H1 (cell line): ENCODE measurements at regions not wholly inside any gene's neighbourhood (a gene's known extent, or its start where the extent isn't known, plus 50 kb on each side); places are given as distances from the start of the nearest gene placed in this dataset.

Source experiments
- CTCF ChIA-PET: fragments of 300-600 bp; sonication (Branson Sonifier 250); formaldehyde crosslinking; loops from one replicate; lab custom pipeline; 2021; ENCODE audit not compliant: partially characterized antibody; lab: Charles Lee
- POLR2A ChIA-PET: fragments of 300-600 bp; sonication (Branson Sonifier 250); formaldehyde crosslinking; loops from one replicate; lab custom pipeline; 2021; ENCODE audit warnings: inconsistent platforms; ENCODE audit not compliant: partially characterized antibody; lab: Charles Lee
- DNase-seq, 2 experiments: peaks; one replicate each; pipeline versions ENCODE4 v3.0.0 to v3.0.0-alpha.2; 2010 to 2022; ENCODE audit warnings: low spot score in 2 of 2, low read depth in 1 of 2, mixed read lengths in 1 of 2
- FAIRE-seq: peaks from 2 replicates; lab custom pipeline; 2011; peaks lifted over from hg19 to GRCh38; lab: Jason Lieb, UNC
- H2AFZ ChIP-seq: 2 replicates; pipeline ENCODE4 v1.8.1; 2012; ENCODE audit warnings: low read length, inconsistent platforms
- H2AK5ac ChIP-seq: 2 replicates; pipeline ENCODE4 v1.6.1; 2013; ENCODE audit warnings: low read depth, low read length
- H2BK120ac ChIP-seq: replicated peaks from 2 replicates; pipeline ENCODE3; 2013; ENCODE audit warnings: low read depth, low read length, inconsistent platforms
- H2BK12ac ChIP-seq: 2 replicates; pipeline ENCODE4 v1.6.1; 2013; ENCODE audit warnings: low read depth, low read length
- H2BK15ac ChIP-seq: 2 replicates; pipeline ENCODE4 v1.6.1; 2013; ENCODE audit warnings: low read length
- H2BK20ac ChIP-seq: 2 replicates; pipeline ENCODE4 v1.6.1; 2013; ENCODE audit warnings: low read length
- H2BK5ac ChIP-seq: 2 replicates; pipeline ENCODE4 v1.6.1; 2013; ENCODE audit warnings: low read depth, low read length
- H3K14ac ChIP-seq: 2 replicates; pipeline ENCODE4 v1.6.1; 2013; ENCODE audit warnings: inconsistent platforms; ENCODE audit not compliant: insufficient read length
- H3K18ac ChIP-seq: 2 replicates; pipeline ENCODE4 v1.6.1; 2013; ENCODE audit warnings: low read length; ENCODE audit errors: extremely low read depth
- H3K23ac ChIP-seq: 2 replicates; pipeline ENCODE4 v1.6.1; 2013; ENCODE audit warnings: inconsistent platforms; ENCODE audit not compliant: insufficient read length
- H3K23me2 ChIP-seq: 2 replicates; pipeline ENCODE4 v1.6.1; 2013; ENCODE audit warnings: low read depth, low read length
- H3K27ac ChIP-seq: 2 replicates; pipeline ENCODE4 v1.6.1; 2011; ENCODE audit warnings: low read depth, low read length, inconsistent platforms
- H3K27me3 ChIP-seq, 4 experiments: replicated peaks in 1 of 4; 1 replicate in 1 of 4; 2 replicates in 3 of 4; pipeline versions ENCODE4 v1.6.1 to v1.8.1; 2011 to 2013; ENCODE audit warnings: low read length in 3 of 4, mild to moderate bottlenecking in 3 of 4, inconsistent platforms in 2 of 4, mixed read lengths in 2 of 4, moderate library complexity in 1 of 4; ENCODE audit not compliant: control insufficient read depth in 3 of 4, insufficient read depth in 3 of 4; ENCODE audit errors: extremely low read depth in 1 of 4
- H3K36me3 ChIP-seq, 4 experiments: 2 replicates each; pipeline versions ENCODE4 v1.6.1 to v1.8.1; 2011 to 2013; ENCODE audit warnings: mild to moderate bottlenecking in 4 of 4, low read length in 3 of 4, moderate library complexity in 2 of 4, control low read depth in 1 of 4, inconsistent platforms in 1 of 4; ENCODE audit not compliant: insufficient read depth in 4 of 4, control insufficient read depth in 2 of 4
- H3K4ac ChIP-seq: replicated peaks from 2 replicates; pipeline ENCODE3; 2013; ENCODE audit warnings: low read length, low read depth, mixed read lengths, inconsistent platforms; ENCODE audit not compliant: insufficient read length
- H3K4me1 ChIP-seq, 4 experiments: replicated peaks in 1 of 4; 1 replicate in 1 of 4; 2 replicates in 3 of 4; pipeline versions ENCODE4 v1.6.1 to v1.8.1; 2011 to 2013; ENCODE audit warnings: low read length in 3 of 4, inconsistent platforms in 2 of 4, mixed read lengths in 1 of 4; ENCODE audit not compliant: insufficient read depth in 4 of 4, control insufficient read depth in 3 of 4
- H3K4me2 ChIP-seq, 2 experiments: 2 replicates each; pipeline versions ENCODE4 v1.6.1 to v1.8.1; 2011 to 2013; ENCODE audit warnings: low read depth in 2 of 2, low read length in 2 of 2, control low read depth in 1 of 2, inconsistent platforms in 1 of 2, mild to moderate bottlenecking in 1 of 2; ENCODE audit not compliant: insufficient read depth in 1 of 2
- H3K4me3 ChIP-seq, 4 experiments: fragments of 200-600, 300-600 bp in 1 of 4; sonication (generic), shearing (Covaris generic), sonication (Bioruptor Twin) in 1 of 4; 2 replicates each; pipeline versions ENCODE4 v1.5.1 to v1.8.1; 2011 to 2016; ENCODE audit warnings: low read length in 4 of 4, low read depth in 3 of 4, control low read depth in 2 of 4, inconsistent platforms in 2 of 4, mild to moderate bottlenecking in 2 of 4, mixed read lengths in 1 of 4, moderate library complexity in 1 of 4; ENCODE audit not compliant: insufficient read depth in 2 of 4; ENCODE audit errors: extremely low read depth in 1 of 4
- H3K56ac ChIP-seq: replicated peaks from 2 replicates; pipeline ENCODE3; 2013; ENCODE audit warnings: low read depth, mild to moderate bottlenecking, mixed read lengths, low read length, inconsistent platforms; ENCODE audit not compliant: insufficient read length
- H3K79me1 ChIP-seq: 2 replicates; pipeline ENCODE4 v1.6.1; 2013; ENCODE audit warnings: low read depth, low read length, control low read depth
- H3K79me2 ChIP-seq, 2 experiments: 2 replicates each; pipeline versions ENCODE4 v1.6.1 to v1.8.1; 2012 to 2013; ENCODE audit warnings: low read length in 2 of 2, mild to moderate bottlenecking in 2 of 2, inconsistent platforms in 1 of 2; ENCODE audit not compliant: insufficient read depth in 2 of 2, control insufficient read depth in 1 of 2
- H3K9ac ChIP-seq, 4 experiments: replicated peaks in 1 of 4; 1 replicate in 1 of 4; 2 replicates in 3 of 4; pipeline versions ENCODE4 v1.6.1 to v1.8.1; 2011 to 2013; ENCODE audit warnings: low read depth in 3 of 4, low read length in 3 of 4, control low read depth in 2 of 4, mild to moderate bottlenecking in 2 of 4, moderate library complexity in 2 of 4, inconsistent platforms in 1 of 4; ENCODE audit errors: extremely low read depth in 1 of 4
- H3K9me3 ChIP-seq, 2 experiments: 2 replicates each; pipeline versions ENCODE4 v1.6.1 to v1.8.1; 2012 to 2013; ENCODE audit warnings: mild to moderate bottlenecking in 2 of 2, moderate library complexity in 2 of 2, control low read depth in 1 of 2, inconsistent platforms in 1 of 2, low read depth in 1 of 2, low read length in 1 of 2, mixed read lengths in 1 of 2; ENCODE audit not compliant: insufficient read depth in 2 of 2
- H4K20me1 ChIP-seq, 2 experiments: replicated peaks in 1 of 2; 2 replicates each; pipeline versions ENCODE3 to v1.8.1; 2011 to 2013; ENCODE audit warnings: inconsistent platforms in 2 of 2, low read length in 2 of 2, mild to moderate bottlenecking in 1 of 2; ENCODE audit not compliant: insufficient read depth in 2 of 2, control insufficient read depth in 1 of 2
- H4K5ac ChIP-seq: 2 replicates; pipeline ENCODE4 v1.6.1; 2013; ENCODE audit warnings: low read length, low read depth, mixed read lengths, inconsistent platforms; ENCODE audit not compliant: insufficient read length
- H4K8ac ChIP-seq: 2 replicates; pipeline ENCODE4 v1.8.0; 2013; ENCODE audit warnings: mild to moderate bottlenecking, moderate library complexity, low read length, inconsistent platforms; ENCODE audit not compliant: insufficient read depth; ENCODE audit errors: extremely low read depth
- H4K91ac ChIP-seq: replicated peaks from 2 replicates; pipeline ENCODE3; 2013; ENCODE audit warnings: low read length, mixed read lengths, inconsistent platforms; ENCODE audit not compliant: insufficient read length
- CTCF ChIP-seq, 3 experiments: IDR thresholded peaks; 1 replicate in 2 of 3; 2 replicates in 1 of 3; pipeline versions ENCODE4 v1.5.1 to v1.6.1; 2011; ENCODE audit warnings: low read length in 3 of 3, mild to moderate bottlenecking in 3 of 3, inconsistent platforms in 2 of 3, low read depth in 1 of 3, moderate library complexity in 1 of 3; ENCODE audit not compliant: insufficient read depth in 1 of 3; ENCODE audit errors: control extremely low read depth in 1 of 3
- EZH2 ChIP-seq: fragments of 200-600 bp; sonication (generic); IDR thresholded peaks from 2 replicates; pipeline ENCODE4 v1.7.1; 2012; ENCODE audit warnings: low read depth, mild to moderate bottlenecking, moderate library complexity, low read length, inconsistent platforms; ENCODE audit not compliant: severe bottlenecking
- KDM5A ChIP-seq: fragments of 200-600 bp; IDR thresholded peaks from 2 replicates; pipeline ENCODE4 v1.7.1; 2012; ENCODE audit warnings: mild to moderate bottlenecking, low read length, inconsistent platforms, mixed read lengths
- NRF1 ChIP-seq: IDR thresholded peaks from 2 replicates; pipeline ENCODE4 v1.6.1; 2011; ENCODE audit warnings: mild to moderate bottlenecking, low read depth, low read length, improper control_type of control experiment
- RAD21 ChIP-seq, 2 experiments: IDR thresholded peaks in 1 of 2; conservative IDR thresholded peaks in 1 of 2; 2 replicates each; pipeline ENCODE4 v1.6.1; 2011; ENCODE audit warnings: low read depth in 2 of 2, low read length in 2 of 2, improper control_type of control experiment in 1 of 2, inconsistent platforms in 1 of 2, mild to moderate bottlenecking in 1 of 2, moderate library complexity in 1 of 2
- RFX5 ChIP-seq: IDR thresholded peaks from 2 replicates; pipeline ENCODE4 v1.6.1; 2011; ENCODE audit warnings: low read depth, low read length, improper control_type of control experiment, borderline replicate concordance
- RNF2 ChIP-seq: fragments of 200-900, 300-1000 bp; sonication (generic); IDR thresholded peaks from 2 replicates; pipeline ENCODE4 v1.7.1; 2016; ENCODE audit warnings: borderline replicate concordance, low read depth, mild to moderate bottlenecking, antibody characterized with exemption, low read length; ENCODE audit not compliant: poor library complexity, severe bottlenecking; ENCODE audit errors: missing control alignments
- SP2 ChIP-seq: IDR thresholded peaks from 2 replicates; pipeline ENCODE4 v1.6.1; 2012; ENCODE audit warnings: mild to moderate bottlenecking, low read length, inconsistent platforms

GRCh38 chrX:115491766-115492165, 69.2 kb upstream of the PLS3 start:
- no peaks in the 10 kb centered on the region for H3K36me3 ChIP-seq
- H3K14ac ChIP-seq = no peak overlapping the region
- H2BK5ac ChIP-seq = no peak overlapping the region
- no peak overlapping the region for H4K8ac ChIP-seq
- ChIA-PET CTCF (no interaction called here), POLR2A (no interaction called here)
- H2BK120ac ChIP-seq = no peak overlapping the region
- FAIRE-seq = no peak
- no peaks in the 10 kb centered on the region for H3K9me3 ChIP-seq
- no peak overlapping the region for H3K27ac ChIP-seq
- no peaks in the 10 kb centered on the region for H4K20me1 ChIP-seq
- no peaks in the 10 kb centered on the region for H3K4me1 ChIP-seq
- H2BK20ac ChIP-seq = no peak overlapping the region
- no peak overlapping the region for H2BK12ac ChIP-seq
- H3K23me2 ChIP-seq = no peaks in the 10 kb centered on the region
- H2AK5ac ChIP-seq = no peak overlapping the region
- TF ChIP-seq CTCF (IDR thresholded peaks at IDR 0.05; ENCODE audit: control extremely low read depth in 1 of 3, insufficient read depth in 1 of 3, low read depth in 1 of 3, low read length in 3 of 3) (no peak), EZH2 (no peak), NRF1 (no peak), RNF2 (no peak), RFX5 (no peak), KDM5A (no peak), RAD21 (IDR thresholded peaks at IDR 0.05 in 1 of 2, conservative IDR thresholded peaks at IDR 0.05 in 1 of 2; ENCODE audit: low read depth in 2 of 2, low read length in 2 of 2) (no peak), SP2 (no peak)
- TF ChIP-seq, all 59 proteins: peak for 0
- no peak overlapping the region for H3K4me3 ChIP-seq
- H3K79me1 ChIP-seq = no peaks in the 10 kb centered on the region
- H4K5ac ChIP-seq = no peak overlapping the region
- H3K4ac ChIP-seq = no peak overlapping the region
- no peak overlapping the region for H3K18ac ChIP-seq
- H3K27me3 ChIP-seq = no peaks in the 10 kb centered on the region
- DNase-seq = no peak
- H3K9ac ChIP-seq = no peak overlapping the region
- no peaks in the 10 kb centered on the region for H3K79me2 ChIP-seq
- no peak overlapping the region for H3K4me2 ChIP-seq
- no peak overlapping the region for H2AFZ ChIP-seq
- H2BK15ac ChIP-seq = no peak overlapping the region
- H3K56ac ChIP-seq = no peak overlapping the region
- H3K23ac ChIP-seq = no peak overlapping the region
- no peak overlapping the region for H4K91ac ChIP-seq
